DND-41 (cell line): ENCODE measurements at regions not wholly inside any gene's neighbourhood (a gene's known extent, or its start where the extent isn't known, plus 50 kb on each side); places are given as distances from the start of the nearest gene placed in this dataset.

ENCODE experiments used
- CTCF ChIP-seq: IDR thresholded peaks from 2 replicates; pipeline ENCODE4 v1.5.1; 2012; ENCODE audit warnings: borderline replicate concordance, low read length, moderate library complexity, mild to moderate bottlenecking; ENCODE audit not compliant: poor library complexity, severe bottlenecking; ENCODE audit errors: extremely low read depth
- EZH2 ChIP-seq: IDR thresholded peaks from 3 replicates; pipeline ENCODE4 v1.6.1; 2012; ENCODE audit warnings: borderline replicate concordance, low read depth, mild to moderate bottlenecking, moderate library complexity, low read length, inconsistent platforms; ENCODE audit not compliant: severe bottlenecking

GRCh38 chr5:122527547-122527946 lies 215.5 kb downstream of the SNCAIP start:
- TF ChIP-seq CTCF (no peak), EZH2 (no peak)
